H1 (cell line): ENCODE measurements at regions not wholly inside any gene's neighbourhood (a gene's known extent, or its start where the extent isn't known, plus 50 kb on each side); places are given as distances from the start of the nearest gene placed in this dataset.
"Not testable (repeated sequence)": the region's sequence is repeated elsewhere in the genome, so short reads cannot be mapped to it uniquely, and the experiment has no call there.

Experiments
- CTCF ChIA-PET: fragments of 300-600 bp; sonication (Branson Sonifier 250); formaldehyde crosslinking; loops from one replicate; lab custom pipeline; 2021; ENCODE audit not compliant: partially characterized antibody; lab: Charles Lee
- POLR2A ChIA-PET: fragments of 300-600 bp; sonication (Branson Sonifier 250); formaldehyde crosslinking; loops from one replicate; lab custom pipeline; 2021; ENCODE audit warnings: inconsistent platforms; ENCODE audit not compliant: partially characterized antibody; lab: Charles Lee
- DNase-seq, 2 experiments: peaks; one replicate each; pipeline versions ENCODE4 v3.0.0 to v3.0.0-alpha.2; 2010 to 2022; ENCODE audit warnings: low spot score in 2 of 2, low read depth in 1 of 2, mixed read lengths in 1 of 2
- FAIRE-seq: peaks from 2 replicates; lab custom pipeline; 2011; peaks lifted over from hg19 to GRCh38; lab: Jason Lieb, UNC
- H2AFZ ChIP-seq: 2 replicates; pipeline ENCODE4 v1.8.1; 2012; ENCODE audit warnings: low read length, inconsistent platforms
- H2AK5ac ChIP-seq: 2 replicates; pipeline ENCODE4 v1.6.1; 2013; ENCODE audit warnings: low read depth, low read length
- H2BK120ac ChIP-seq: replicated peaks from 2 replicates; pipeline ENCODE3; 2013; ENCODE audit warnings: low read depth, low read length, inconsistent platforms
- H2BK12ac ChIP-seq: 2 replicates; pipeline ENCODE4 v1.6.1; 2013; ENCODE audit warnings: low read depth, low read length
- H2BK15ac ChIP-seq: 2 replicates; pipeline ENCODE4 v1.6.1; 2013; ENCODE audit warnings: low read length
- H2BK20ac ChIP-seq: 2 replicates; pipeline ENCODE4 v1.6.1; 2013; ENCODE audit warnings: low read length
- H2BK5ac ChIP-seq: 2 replicates; pipeline ENCODE4 v1.6.1; 2013; ENCODE audit warnings: low read depth, low read length
- H3K14ac ChIP-seq: 2 replicates; pipeline ENCODE4 v1.6.1; 2013; ENCODE audit warnings: inconsistent platforms; ENCODE audit not compliant: insufficient read length
- H3K18ac ChIP-seq: 2 replicates; pipeline ENCODE4 v1.6.1; 2013; ENCODE audit warnings: low read length; ENCODE audit errors: extremely low read depth
- H3K23ac ChIP-seq: 2 replicates; pipeline ENCODE4 v1.6.1; 2013; ENCODE audit warnings: inconsistent platforms; ENCODE audit not compliant: insufficient read length
- H3K23me2 ChIP-seq: 2 replicates; pipeline ENCODE4 v1.6.1; 2013; ENCODE audit warnings: low read depth, low read length
- H3K27ac ChIP-seq: 2 replicates; pipeline ENCODE4 v1.6.1; 2011; ENCODE audit warnings: low read depth, low read length, inconsistent platforms
- H3K27me3 ChIP-seq, 4 experiments: replicated peaks in 1 of 4; 1 replicate in 1 of 4; 2 replicates in 3 of 4; pipeline versions ENCODE4 v1.6.1 to v1.8.1; 2011 to 2013; ENCODE audit warnings: low read length in 3 of 4, mild to moderate bottlenecking in 3 of 4, inconsistent platforms in 2 of 4, mixed read lengths in 2 of 4, moderate library complexity in 1 of 4; ENCODE audit not compliant: control insufficient read depth in 3 of 4, insufficient read depth in 3 of 4; ENCODE audit errors: extremely low read depth in 1 of 4
- H3K36me3 ChIP-seq, 4 experiments: 2 replicates each; pipeline versions ENCODE4 v1.6.1 to v1.8.1; 2011 to 2013; ENCODE audit warnings: mild to moderate bottlenecking in 4 of 4, low read length in 3 of 4, moderate library complexity in 2 of 4, control low read depth in 1 of 4, inconsistent platforms in 1 of 4; ENCODE audit not compliant: insufficient read depth in 4 of 4, control insufficient read depth in 2 of 4
- H3K4ac ChIP-seq: replicated peaks from 2 replicates; pipeline ENCODE3; 2013; ENCODE audit warnings: low read length, low read depth, mixed read lengths, inconsistent platforms; ENCODE audit not compliant: insufficient read length
- H3K4me1 ChIP-seq, 4 experiments: replicated peaks in 1 of 4; 1 replicate in 1 of 4; 2 replicates in 3 of 4; pipeline versions ENCODE4 v1.6.1 to v1.8.1; 2011 to 2013; ENCODE audit warnings: low read length in 3 of 4, inconsistent platforms in 2 of 4, mixed read lengths in 1 of 4; ENCODE audit not compliant: insufficient read depth in 4 of 4, control insufficient read depth in 3 of 4
- H3K4me2 ChIP-seq, 2 experiments: 2 replicates each; pipeline versions ENCODE4 v1.6.1 to v1.8.1; 2011 to 2013; ENCODE audit warnings: low read depth in 2 of 2, low read length in 2 of 2, control low read depth in 1 of 2, inconsistent platforms in 1 of 2, mild to moderate bottlenecking in 1 of 2; ENCODE audit not compliant: insufficient read depth in 1 of 2
- H3K4me3 ChIP-seq, 4 experiments: fragments of 200-600, 300-600 bp in 1 of 4; sonication (generic), shearing (Covaris generic), sonication (Bioruptor Twin) in 1 of 4; 2 replicates each; pipeline versions ENCODE4 v1.5.1 to v1.8.1; 2011 to 2016; ENCODE audit warnings: low read length in 4 of 4, low read depth in 3 of 4, control low read depth in 2 of 4, inconsistent platforms in 2 of 4, mild to moderate bottlenecking in 2 of 4, mixed read lengths in 1 of 4, moderate library complexity in 1 of 4; ENCODE audit not compliant: insufficient read depth in 2 of 4; ENCODE audit errors: extremely low read depth in 1 of 4
- H3K56ac ChIP-seq: replicated peaks from 2 replicates; pipeline ENCODE3; 2013; ENCODE audit warnings: low read depth, mild to moderate bottlenecking, mixed read lengths, low read length, inconsistent platforms; ENCODE audit not compliant: insufficient read length
- H3K79me1 ChIP-seq: 2 replicates; pipeline ENCODE4 v1.6.1; 2013; ENCODE audit warnings: low read depth, low read length, control low read depth
- H3K79me2 ChIP-seq, 2 experiments: 2 replicates each; pipeline versions ENCODE4 v1.6.1 to v1.8.1; 2012 to 2013; ENCODE audit warnings: low read length in 2 of 2, mild to moderate bottlenecking in 2 of 2, inconsistent platforms in 1 of 2; ENCODE audit not compliant: insufficient read depth in 2 of 2, control insufficient read depth in 1 of 2
- H3K9ac ChIP-seq, 4 experiments: replicated peaks in 1 of 4; 1 replicate in 1 of 4; 2 replicates in 3 of 4; pipeline versions ENCODE4 v1.6.1 to v1.8.1; 2011 to 2013; ENCODE audit warnings: low read depth in 3 of 4, low read length in 3 of 4, control low read depth in 2 of 4, mild to moderate bottlenecking in 2 of 4, moderate library complexity in 2 of 4, inconsistent platforms in 1 of 4; ENCODE audit errors: extremely low read depth in 1 of 4
- H3K9me3 ChIP-seq, 2 experiments: 2 replicates each; pipeline versions ENCODE4 v1.6.1 to v1.8.1; 2012 to 2013; ENCODE audit warnings: mild to moderate bottlenecking in 2 of 2, moderate library complexity in 2 of 2, control low read depth in 1 of 2, inconsistent platforms in 1 of 2, low read depth in 1 of 2, low read length in 1 of 2, mixed read lengths in 1 of 2; ENCODE audit not compliant: insufficient read depth in 2 of 2
- H4K20me1 ChIP-seq, 2 experiments: replicated peaks in 1 of 2; 2 replicates each; pipeline versions ENCODE3 to v1.8.1; 2011 to 2013; ENCODE audit warnings: inconsistent platforms in 2 of 2, low read length in 2 of 2, mild to moderate bottlenecking in 1 of 2; ENCODE audit not compliant: insufficient read depth in 2 of 2, control insufficient read depth in 1 of 2
- H4K5ac ChIP-seq: 2 replicates; pipeline ENCODE4 v1.6.1; 2013; ENCODE audit warnings: low read length, low read depth, mixed read lengths, inconsistent platforms; ENCODE audit not compliant: insufficient read length
- H4K8ac ChIP-seq: 2 replicates; pipeline ENCODE4 v1.8.0; 2013; ENCODE audit warnings: mild to moderate bottlenecking, moderate library complexity, low read length, inconsistent platforms; ENCODE audit not compliant: insufficient read depth; ENCODE audit errors: extremely low read depth
- H4K91ac ChIP-seq: replicated peaks from 2 replicates; pipeline ENCODE3; 2013; ENCODE audit warnings: low read length, mixed read lengths, inconsistent platforms; ENCODE audit not compliant: insufficient read length
- WGBS, 2 experiments: shearing (Covaris generic) in 1 of 2; methylation state at CpG; one replicate each; pipeline versions ENCODE4 v1.1.6 to v1.1.7; 2013 to 2015; ENCODE audit warnings: low lambda C conversion rate in 2 of 2, mixed read lengths in 2 of 2, inconsistent platforms in 1 of 2, low coverage in 1 of 2, missing lambda C conversion rate in 1 of 2; ENCODE audit not compliant: insufficient replicate concordance in 2 of 2, insufficient coverage in 1 of 2, insufficient read length in 1 of 2; ENCODE audit errors: extremely low coverage in 1 of 2, missing lambda C conversion rate in 1 of 2; 5-methylcytosine and 5-hydroxymethylcytosine counted together

- H2AFZ ChIP-seq, H2BK120ac ChIP-seq, H3K79me2 ChIP-seq, H4K91ac ChIP-seq, H3K4me2 ChIP-seq, H3K36me3 ChIP-seq, H3K27me3 ChIP-seq, H3K9me3 ChIP-seq, H3K9ac ChIP-seq, H2BK15ac ChIP-seq, H3K14ac ChIP-seq, H3K18ac ChIP-seq, H2AK5ac ChIP-seq, POLR2A ChIA-PET, H3K27ac ChIP-seq, H4K20me1 ChIP-seq, H3K4ac ChIP-seq, CTCF ChIA-PET, H2BK20ac ChIP-seq, H3K56ac ChIP-seq, H4K5ac ChIP-seq, FAIRE-seq, H2BK12ac ChIP-seq, H3K79me1 ChIP-seq, DNase-seq, H3K23ac ChIP-seq, H2BK5ac ChIP-seq, H4K8ac ChIP-seq, H3K23me2 ChIP-seq, H3K4me3 ChIP-seq: not testable (repeated sequence)
- WGBS, 2 experiments = 92% methylated on average over 11 of the region's 14 CpGs; no CpG with 5 or more reads in 1 of the 2 experiments
- H3K4me1 ChIP-seq = peaks cover 0 to 13% (median 7%) of the 10 kb centered on the region in 4 experiments; a peak in 6 of 7 replicates
Observed at GRCh38 chr16:21529060-21529658, 70.2 kb upstream of the METTL9 start.

- 82% methylated on average over 6 of the region's 8 CpGs; no CpG with 5 or more reads in 1 of the 2 experiments for WGBS, 2 experiments
- H3K27me3 ChIP-seq, H2AK5ac ChIP-seq, H4K91ac ChIP-seq, H3K9ac ChIP-seq, FAIRE-seq, H4K8ac ChIP-seq, H3K18ac ChIP-seq, H3K4me1 ChIP-seq, H3K79me2 ChIP-seq, H3K9me3 ChIP-seq, H3K27ac ChIP-seq, H3K4me2 ChIP-seq, H3K56ac ChIP-seq, POLR2A ChIA-PET, H2BK120ac ChIP-seq, H3K79me1 ChIP-seq, H2AFZ ChIP-seq, H3K4ac ChIP-seq, H3K4me3 ChIP-seq, H2BK15ac ChIP-seq, H3K36me3 ChIP-seq, H2BK20ac ChIP-seq, H3K14ac ChIP-seq, H2BK12ac ChIP-seq, H4K5ac ChIP-seq, H3K23ac ChIP-seq, H2BK5ac ChIP-seq, DNase-seq, H3K23me2 ChIP-seq, CTCF ChIA-PET, H4K20me1 ChIP-seq: not testable (repeated sequence)
Observed at GRCh38 chr16:21530729-21531383, 68.5 kb upstream of the METTL9 start.
